Suppressor macrophage treated with lipopolysaccharide for 4 hours (primary cell): ENCODE measurements at regions not wholly inside any gene's neighbourhood (a gene's known extent, or its start where the extent isn't known, plus 50 kb on each side); places are given as distances from the start of the nearest gene placed in this dataset.

Experiments used
- DNase-seq: peaks from one replicate; pipeline ENCODE4 v3.0.0-alpha.2; 2020

- peak; percentile 61 for DNase-seq
Measured at GRCh38 chr20:9919271-9920014, 80.6 kb upstream of the PAK5 start.

- DNase-seq, result no peak
Measured at GRCh38 chr20:9918348-9918747, 79.5 kb upstream of the PAK5 start.

- no peak for DNase-seq
Measured at GRCh38 chr20:9916761-9917160, 77.9 kb upstream of the PAK5 start.

GRCh38 chr20:9912858-9913434 is 74.1 kb upstream of the PAK5 start:
- DNase-seq, result peak; percentile 64

GRCh38 chr20:9912290-9912689 is 73.4 kb upstream of the PAK5 start:
- no peak for DNase-seq

- no peak for DNase-seq
Measured at GRCh38 chr20:9911519-9911918, 72.6 kb upstream of the PAK5 start.

GRCh38 chr20:9909167-9909566 is 70.3 kb upstream of the PAK5 start:
- no peak for DNase-seq

GRCh38 chr20:9903048-9903655 is 64.3 kb upstream of the PAK5 start:
- DNase-seq, result peak; percentile 5

- DNase-seq, result peak; percentile 44
Measured at GRCh38 chr20:9889270-9889981, 50.5 kb upstream of the PAK5 start.
